Calu3 (cell line): ENCODE measurements at regions not wholly inside any gene's neighbourhood (a gene's known extent, or its start where the extent isn't known, plus 50 kb on each side); places are given as distances from the start of the nearest gene placed in this dataset.

Experiments
- BruUV-seq: library from RNA; stranded (reverse); fragments of 400-500 nt; replicated peaks from 2 replicates; lab custom pipeline; 2021; lab: Mats Ljungman, UMichigan
- CTCF ChIA-PET: fragments of 300-600 bp; sonication (Branson Sonifier 250); formaldehyde crosslinking; loops from one replicate; lab custom pipeline; 2022; ENCODE audit warnings: antibody characterized with exemption; lab: Charles Lee
- DNase-seq: peaks from one replicate; pipeline ENCODE4 v3.0.0; 2022
- H3K27ac Mint-ChIP-seq: one replicate; pipeline ENCODE4 v1.8.0; 2022; ENCODE audit warnings: mixed read lengths; ENCODE audit not compliant: unreplicated experiment
- H3K27me3 Mint-ChIP-seq: one replicate; pipeline ENCODE4 v1.8.0; 2022; ENCODE audit warnings: mixed read lengths; ENCODE audit not compliant: unreplicated experiment
- H3K36me3 Mint-ChIP-seq: one replicate; pipeline ENCODE4 v1.8.0; 2022; ENCODE audit warnings: mild to moderate bottlenecking, moderate library complexity, mixed read lengths; ENCODE audit not compliant: insufficient read depth, unreplicated experiment
- H3K4me1 Mint-ChIP-seq: one replicate; pipeline ENCODE4 v1.8.0; 2022; ENCODE audit warnings: mild to moderate bottlenecking, low read depth, mixed read lengths; ENCODE audit not compliant: unreplicated experiment
- H3K4me3 Mint-ChIP-seq: one replicate; pipeline ENCODE4 v1.8.0; 2022; ENCODE audit warnings: mild to moderate bottlenecking, low read depth, moderate library complexity, mixed read lengths; ENCODE audit not compliant: unreplicated experiment
- H3K9me3 Mint-ChIP-seq: one replicate; pipeline ENCODE4 v1.8.0; 2022; ENCODE audit warnings: low read depth, mixed read lengths; ENCODE audit not compliant: unreplicated experiment
- intact Hi-C: fragments of 100-400 bp; cut with micrococcal nuclease; formaldehyde crosslinking; loops from one replicate; pipeline ENCODE4 v1.10.0; 2022; ENCODE audit not compliant: unreplicated experiment
- TF ChIP-seq, protein P1 (sequence below): fragments of 200-600 bp; IDR thresholded peaks from one replicate; pipeline ENCODE4 v1.8.0; 2022; ENCODE audit warnings: antibody characterized with exemption; ENCODE audit not compliant: unreplicated experiment

DNA sequence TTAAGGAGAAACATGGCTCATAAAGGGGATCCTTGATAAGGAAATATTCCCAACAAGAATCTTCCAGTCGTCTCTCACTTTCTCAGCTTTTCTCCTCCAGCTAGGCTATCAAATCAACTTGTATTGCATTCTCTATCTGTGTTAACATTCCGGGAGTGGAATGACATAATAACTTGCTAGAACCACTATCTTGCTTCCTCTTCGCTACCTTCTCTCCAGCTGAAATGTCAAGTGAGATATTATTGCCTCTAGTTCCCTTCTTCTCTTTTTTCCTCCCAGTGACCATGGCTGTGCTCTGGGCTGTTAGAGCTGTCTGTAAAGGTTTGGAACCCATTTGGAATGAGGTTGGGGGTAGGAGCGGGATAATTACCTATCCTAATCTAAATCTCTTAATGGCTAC, 1329.5 kb upstream of the WWC1 start:
- DNase-seq = no peak
- intact Hi-C loops = no loop called here
- CTCF ChIA-PET = no interaction called here
- Mint-ChIP-seq H3K4me3 (no peak overlapping the region), H3K9me3 (peaks cover 3% of the 10 kb centered on the region), H3K27me3 (no peaks in the 10 kb centered on the region), H3K4me1 (peaks cover 41% of the 10 kb centered on the region), H3K27ac (no peak overlapping the region), H3K36me3 (no peaks in the 10 kb centered on the region)
- TF ChIP-seq, protein P1, sequence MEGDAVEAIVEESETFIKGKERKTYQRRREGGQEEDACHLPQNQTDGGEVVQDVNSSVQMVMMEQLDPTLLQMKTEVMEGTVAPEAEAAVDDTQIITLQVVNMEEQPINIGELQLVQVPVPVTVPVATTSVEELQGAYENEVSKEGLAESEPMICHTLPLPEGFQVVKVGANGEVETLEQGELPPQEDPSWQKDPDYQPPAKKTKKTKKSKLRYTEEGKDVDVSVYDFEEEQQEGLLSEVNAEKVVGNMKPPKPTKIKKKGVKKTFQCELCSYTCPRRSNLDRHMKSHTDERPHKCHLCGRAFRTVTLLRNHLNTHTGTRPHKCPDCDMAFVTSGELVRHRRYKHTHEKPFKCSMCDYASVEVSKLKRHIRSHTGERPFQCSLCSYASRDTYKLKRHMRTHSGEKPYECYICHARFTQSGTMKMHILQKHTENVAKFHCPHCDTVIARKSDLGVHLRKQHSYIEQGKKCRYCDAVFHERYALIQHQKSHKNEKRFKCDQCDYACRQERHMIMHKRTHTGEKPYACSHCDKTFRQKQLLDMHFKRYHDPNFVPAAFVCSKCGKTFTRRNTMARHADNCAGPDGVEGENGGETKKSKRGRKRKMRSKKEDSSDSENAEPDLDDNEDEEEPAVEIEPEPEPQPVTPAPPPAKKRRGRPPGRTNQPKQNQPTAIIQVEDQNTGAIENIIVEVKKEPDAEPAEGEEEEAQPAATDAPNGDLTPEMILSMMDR = no peak
- no TSS peak for BruUV-seq

- DNase-seq = no peak
- CTCF ChIA-PET = no interaction called here
- no TSS peak for BruUV-seq
- Mint-ChIP-seq H3K27ac (no peak overlapping the region), H3K36me3 (no peaks in the 10 kb centered on the region), H3K4me3 (no peak overlapping the region), H3K27me3 (no peaks in the 10 kb centered on the region), H3K9me3 (peaks cover 3% of the 10 kb centered on the region), H3K4me1 (peaks cover 36% of the 10 kb centered on the region)
- intact Hi-C loops = no loop called here
- TF ChIP-seq, protein P1 = no peak
Observed at GRCh38 chr5:166962461-166962860, 1329.0 kb upstream of the WWC1 start.

- H3K4me3 Mint-ChIP-seq = no peak overlapping the region
- H3K4me1 Mint-ChIP-seq = peaks cover 32% of the 10 kb centered on the region
- TF ChIP-seq, protein P1 = no peak
- CTCF ChIA-PET = interaction anchor here (0.6 kb wide), 1 partner anchor 1739 kb away, joined by 3 read pairs; no protein-coding TSS in a partner anchor
- no peaks in the 10 kb centered on the region for H3K27me3 Mint-ChIP-seq
- H3K27ac Mint-ChIP-seq = no peak overlapping the region
- no peak for DNase-seq
- BruUV-seq = no TSS peak
- H3K36me3 Mint-ChIP-seq = no peaks in the 10 kb centered on the region
- H3K9me3 Mint-ChIP-seq = peaks cover 3% of the 10 kb centered on the region
- intact Hi-C loops = no loop called here
Observed at GRCh38 chr5:166963596-166963995, 1327.8 kb upstream of the WWC1 start.

DNA sequence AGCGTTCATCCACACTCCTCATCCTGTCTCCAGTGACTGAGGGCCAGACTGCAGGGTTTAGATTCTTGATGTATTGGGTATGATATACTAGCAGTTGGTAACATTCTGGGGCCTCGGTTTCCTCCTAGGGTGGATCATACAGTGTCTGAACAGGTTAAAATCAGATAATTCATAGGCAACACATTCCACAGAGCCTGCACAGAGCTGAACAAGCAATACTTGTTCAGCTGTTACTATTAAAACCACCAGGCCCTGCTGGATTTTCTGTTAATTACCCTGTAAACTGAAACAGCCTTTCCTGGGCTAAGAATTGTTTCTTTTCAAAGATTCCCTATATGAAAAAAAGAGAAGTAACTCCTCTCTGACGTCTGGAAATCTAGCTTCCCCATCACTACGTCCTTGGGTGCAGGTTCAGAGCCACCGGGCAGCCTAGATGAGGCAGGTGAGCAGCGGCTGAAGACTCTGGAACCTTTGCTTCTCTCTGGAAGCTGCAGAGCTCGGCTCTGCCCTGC, 1313.5 kb upstream of the WWC1 start:
- peaks cover 11% of the 10 kb centered on the region for H3K36me3 Mint-ChIP-seq
- intact Hi-C loops = no loop called here
- no peaks in the 10 kb centered on the region for H3K9me3 Mint-ChIP-seq
- no peak overlapping the region for H3K27ac Mint-ChIP-seq
- TF ChIP-seq, protein P1 = no peak
- H3K4me3 Mint-ChIP-seq = no peak overlapping the region
- CTCF ChIA-PET = no interaction called here
- no peaks in the 10 kb centered on the region for H3K27me3 Mint-ChIP-seq
- peaks cover 49% of the 10 kb centered on the region for H3K4me1 Mint-ChIP-seq
- no TSS peak for BruUV-seq
- no peak for DNase-seq
